ENCODE measurements at regions not wholly inside any gene's neighbourhood (a gene's known extent, or its start where the extent isn't known, plus 50 kb on each side); places are given as distances from the start of the nearest gene placed in this dataset.

GRCh38 chr21:38658511-38658910 lies 147.2 kb upstream of the ETS2 start:
- H3K36me3 ChIP-seq (ENCODE audit: control insufficient read depth in 4 of 4, insufficient read depth in 4 of 4, low read length in 4 of 4) = no peaks in the 10 kb centered on the region
- peaks cover 0 to 63% (median 32%) of the 10 kb centered on the region in 3 donors for H3K27me3 ChIP-seq (ENCODE audit: control insufficient read depth in 3 of 3, insufficient read depth in 3 of 3, low read length in 2 of 3)
- no peak overlapping the region for H3K9ac ChIP-seq (ENCODE audit: insufficient read depth in 1 of 2, low read length in 2 of 2)
- ATAC-seq (ENCODE audit: insufficient read depth, low FRiP score) (no peak), DNase-seq (no peak)
- peaks cover 0 to 14% (median 0%) of the 10 kb centered on the region in 5 donors for H3K4me1 ChIP-seq (ENCODE audit: control insufficient read depth in 5 of 5, insufficient read depth in 5 of 5, low read length in 5 of 5)
- TF ChIP-seq CTCF (IDR thresholded peaks at IDR 0.05; ENCODE audit: control extremely low read depth, extremely low read depth) = no peak
- H3K4me3 ChIP-seq = no peak overlapping the region
- WGBS, 2 donors = 64 to 96% methylated on average over 4 of the region's 4 CpGs
- H3K9me3 ChIP-seq (ENCODE audit: control insufficient read depth in 4 of 4, insufficient read depth in 3 of 4, low read length in 3 of 4) = no peaks in the 10 kb centered on the region
- H3K27ac ChIP-seq (ENCODE audit: low read depth in 1 of 2, low read length in 1 of 2) = no peak overlapping the region

GRCh38 chr21:38659936-38660332 lies 145.8 kb upstream of the ETS2 start:
- no peaks in the 10 kb centered on the region for H3K9me3 ChIP-seq (ENCODE audit: control insufficient read depth in 4 of 4, insufficient read depth in 3 of 4, low read length in 3 of 4)
- peaks cover 0 to 16% (median 5%) of the 10 kb centered on the region in 5 donors for H3K4me1 ChIP-seq (ENCODE audit: control insufficient read depth in 5 of 5, insufficient read depth in 5 of 5, low read length in 5 of 5)
- 28 to 34% methylated on average over 15 to 16 of the region's 16 CpGs for WGBS, 2 donors
- H3K27me3 ChIP-seq (ENCODE audit: control insufficient read depth in 3 of 3, insufficient read depth in 3 of 3, low read length in 2 of 3) = peaks cover 0 to 72% (median 32%) of the 10 kb centered on the region in 3 donors
- H3K36me3 ChIP-seq (ENCODE audit: control insufficient read depth in 4 of 4, insufficient read depth in 4 of 4, low read length in 4 of 4) = no peaks in the 10 kb centered on the region
- peak overlapping the region; percentile 59 for H3K4me3 ChIP-seq
- ATAC-seq (ENCODE audit: insufficient read depth, low FRiP score) (no peak), DNase-seq (no peak)
- TF ChIP-seq CTCF (IDR thresholded peaks at IDR 0.05; ENCODE audit: control extremely low read depth, extremely low read depth) = no peak
- H3K27ac ChIP-seq (ENCODE audit: low read depth in 1 of 2, low read length in 1 of 2) = no peak overlapping the region
- H3K9ac ChIP-seq (ENCODE audit: insufficient read depth in 1 of 2, low read length in 2 of 2) = no peak overlapping the region

GRCh38 chr21:38660333-38661196 lies 145.2 kb upstream of the ETS2 start:
- ATAC-seq (ENCODE audit: insufficient read depth, low FRiP score) (peak; percentile 25), DNase-seq (peak; percentile 33 to 58 (median 35))
- TF ChIP-seq CTCF (IDR thresholded peaks at IDR 0.05; ENCODE audit: control extremely low read depth, extremely low read depth) = no peak
- 1 to 2% methylated on average over 82 to 113 of the region's 113 CpGs for WGBS, 2 donors
- H3K27me3 ChIP-seq (ENCODE audit: control insufficient read depth in 3 of 3, insufficient read depth in 3 of 3, low read length in 2 of 3) = peaks cover 0 to 66% (median 27%) of the 10 kb centered on the region in 3 donors
- peaks cover 0 to 16% (median 5%) of the 10 kb centered on the region in 5 donors for H3K4me1 ChIP-seq (ENCODE audit: control insufficient read depth in 5 of 5, insufficient read depth in 5 of 5, low read length in 5 of 5)
- H3K9me3 ChIP-seq (ENCODE audit: control insufficient read depth in 4 of 4, insufficient read depth in 3 of 4, low read length in 3 of 4) = no peaks in the 10 kb centered on the region
- peak overlapping the region; percentile 59 for H3K4me3 ChIP-seq
- H3K9ac ChIP-seq (ENCODE audit: insufficient read depth in 1 of 2, low read length in 2 of 2) = peak overlapping the region in 1 of 2 donors; percentile 59
- no peaks in the 10 kb centered on the region for H3K36me3 ChIP-seq (ENCODE audit: control insufficient read depth in 4 of 4, insufficient read depth in 4 of 4, low read length in 4 of 4)
- H3K27ac ChIP-seq (ENCODE audit: low read depth in 1 of 2, low read length in 1 of 2) = peak overlapping the region in 1 of 2 donors; percentile 2

All from lung (tissue), 11 donors.